Panc1 (cell line): ENCODE measurements at regions not wholly inside any gene's neighbourhood (a gene's known extent, or its start where the extent isn't known, plus 50 kb on each side); places are given as distances from the start of the nearest gene placed in this dataset.

Source experiments
- CTCF ChIP-seq: fragments of 450-650 bp; IDR thresholded peaks from 2 replicates; pipeline ENCODE4 v1.5.1; 2017; ENCODE audit warnings: mild to moderate bottlenecking
- POLR2AphosphoS5 ChIP-seq: IDR thresholded peaks from 2 replicates; pipeline ENCODE4 v1.6.1; 2012; ENCODE audit warnings: mild to moderate bottlenecking, low read depth, low read length, moderate library complexity
- REST ChIP-seq, 2 experiments: IDR thresholded peaks; 2 replicates each; pipeline ENCODE4 v1.6.1; 2011 to 2012; ENCODE audit warnings: low read depth in 2 of 2, control low read depth in 1 of 2, low read length in 1 of 2, mild to moderate bottlenecking in 1 of 2, moderate library complexity in 1 of 2; ENCODE audit not compliant: insufficient read depth in 1 of 2
- TCF7L2 ChIP-seq: IDR thresholded peaks from 2 replicates; pipeline ENCODE4 v1.6.1; 2011; ENCODE audit warnings: mild to moderate bottlenecking, low read depth, low read length, inconsistent platforms

GRCh38 chr12:126160912-126161311, 1095.7 kb downstream of the AACS start:
- TF ChIP-seq REST (IDR thresholded peaks at IDR 0.05; ENCODE audit: insufficient read depth in 1 of 2, low read depth in 2 of 2, low read length in 1 of 2) = no peak
- TF ChIP-seq POLR2AphosphoS5 = no peak
- TF ChIP-seq CTCF = no peak
- no peak for TF ChIP-seq TCF7L2
